ENCODE measurements at regions not wholly inside any gene's neighbourhood (a gene's known extent, or its start where the extent isn't known, plus 50 kb on each side); places are given as distances from the start of the nearest gene placed in this dataset.

DNA sequence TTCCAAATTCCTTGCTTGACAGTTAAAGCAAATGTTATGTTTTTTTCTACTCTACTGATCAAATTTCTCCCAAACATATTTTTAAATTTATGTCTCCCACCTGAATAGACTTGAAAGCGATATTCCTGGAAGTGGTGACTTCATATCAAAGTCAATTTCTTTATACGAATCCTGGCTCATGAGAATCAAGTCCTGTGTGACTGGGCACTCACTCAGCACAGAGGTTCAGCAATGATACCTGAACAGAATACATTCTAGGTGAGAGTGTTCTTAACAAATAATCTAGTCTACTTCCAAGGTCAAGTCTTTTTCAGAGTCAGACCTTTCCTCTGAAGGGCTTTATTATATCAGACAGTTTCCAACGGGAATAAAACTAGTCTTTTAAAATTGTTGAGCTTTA, 1070.6 kb downstream of the TRHDE start:
- Mint-ChIP-seq H3K9me3 (peaks cover 8% of the 10 kb centered on the region), H3K4me1 (ENCODE audit: unreplicated experiment) (no peaks in the 10 kb centered on the region), H3K36me3 (no peaks in the 10 kb centered on the region), H3K4me3 (no peak overlapping the region), H3K27ac (no peak overlapping the region), H3K27me3 (no peaks in the 10 kb centered on the region)
- TF ChIP-seq CTCF (conservative IDR thresholded peaks at IDR 0.05): no peak
- DNase-seq (ENCODE audit: extremely low spot score, unreplicated experiment): no peak

- peaks cover under 1% of the 10 kb centered on the region for H3K9me3 Mint-ChIP-seq
- DNase-seq (ENCODE audit: extremely low spot score, unreplicated experiment): no peak
- TF ChIP-seq CTCF (conservative IDR thresholded peaks at IDR 0.05): no peak
- H3K4me1 Mint-ChIP-seq (ENCODE audit: unreplicated experiment): no peaks in the 10 kb centered on the region
- H3K27ac Mint-ChIP-seq: no peak overlapping the region
- no peaks in the 10 kb centered on the region for H3K27me3 Mint-ChIP-seq
- H3K36me3 Mint-ChIP-seq: no peaks in the 10 kb centered on the region
- H3K4me3 Mint-ChIP-seq: no peak overlapping the region
Observed at GRCh38 chr12:73352826-73353225, 1080.7 kb downstream of the TRHDE start.

GRCh38 chr12:73361156-73361863, 1089.1 kb downstream of the TRHDE start:
- Mint-ChIP-seq H3K4me1 (ENCODE audit: unreplicated experiment) (peaks cover 13% of the 10 kb centered on the region), H3K36me3 (no peaks in the 10 kb centered on the region), H3K27ac (no peak overlapping the region), H3K27me3 (no peaks in the 10 kb centered on the region), H3K4me3 (peak overlapping the region; percentile 27), H3K9me3 (no peaks in the 10 kb centered on the region)
- TF ChIP-seq CTCF (conservative IDR thresholded peaks at IDR 0.05): no peak
- DNase-seq (ENCODE audit: extremely low spot score, unreplicated experiment): no peak

DNA sequence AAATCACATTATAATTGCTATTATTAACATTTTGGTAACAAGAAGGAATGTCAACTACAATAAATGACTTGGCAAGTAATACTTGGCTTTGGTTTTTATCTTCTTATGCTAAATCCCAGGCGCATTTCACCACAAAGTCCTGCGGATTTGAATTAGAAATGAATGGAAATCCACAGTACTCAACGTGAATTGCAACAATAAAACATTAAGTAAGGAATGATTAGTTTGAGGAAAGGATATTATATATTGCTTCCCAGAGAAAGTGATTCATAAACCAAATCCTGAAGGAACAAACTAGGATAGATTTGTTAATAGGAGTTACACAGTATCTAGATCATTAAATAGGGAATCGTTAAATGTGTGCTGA, 1089.7 kb downstream of the TRHDE start:
- Mint-ChIP-seq H3K27ac (no peak overlapping the region), H3K4me1 (ENCODE audit: unreplicated experiment) (peaks cover 13% of the 10 kb centered on the region), H3K27me3 (no peaks in the 10 kb centered on the region), H3K4me3 (no peak overlapping the region), H3K9me3 (no peaks in the 10 kb centered on the region), H3K36me3 (no peaks in the 10 kb centered on the region)
- DNase-seq (ENCODE audit: extremely low spot score, unreplicated experiment): no peak
- no peak for TF ChIP-seq CTCF (conservative IDR thresholded peaks at IDR 0.05)

GRCh38 chr12:73362666-73363065, 1090.5 kb downstream of the TRHDE start:
- Mint-ChIP-seq H3K36me3 (no peaks in the 10 kb centered on the region), H3K27me3 (no peaks in the 10 kb centered on the region), H3K4me1 (ENCODE audit: unreplicated experiment) (peaks cover 13% of the 10 kb centered on the region), H3K27ac (no peak overlapping the region), H3K9me3 (no peaks in the 10 kb centered on the region), H3K4me3 (no peak overlapping the region)
- DNase-seq (ENCODE audit: extremely low spot score, unreplicated experiment): no peak
- no peak for TF ChIP-seq CTCF (conservative IDR thresholded peaks at IDR 0.05)

- Mint-ChIP-seq H3K27me3 (no peaks in the 10 kb centered on the region), H3K9me3 (peaks cover 5% of the 10 kb centered on the region), H3K27ac (no peak overlapping the region), H3K4me3 (no peak overlapping the region), H3K36me3 (no peaks in the 10 kb centered on the region), H3K4me1 (ENCODE audit: unreplicated experiment) (no peaks in the 10 kb centered on the region)
- no peak for TF ChIP-seq CTCF (conservative IDR thresholded peaks at IDR 0.05)
- DNase-seq (ENCODE audit: extremely low spot score, unreplicated experiment): no peak
Observed at GRCh38 chr12:73372856-73373255, 1100.7 kb downstream of the TRHDE start.

All from type B pancreatic cell (in vitro differentiated cells).